ENCODE measurements at regions not wholly inside any gene's neighbourhood (a gene's known extent, or its start where the extent isn't known, plus 50 kb on each side); places are given as distances from the start of the nearest gene placed in this dataset.

- DNase-seq (ENCODE audit: low spot score), result no peak
Measured at GRCh38 chr2:88283886-88284592, 113.9 kb downstream of the THNSL2 start.

GRCh38 chr2:88281302-88282217 is 111.4 kb downstream of the THNSL2 start:
- no peak for DNase-seq (ENCODE audit: low spot score)

- peak; percentile 10 for DNase-seq (ENCODE audit: low spot score)
Measured at GRCh38 chr2:88269836-88270235, 99.7 kb downstream of the THNSL2 start.

- DNase-seq (ENCODE audit: low spot score), result peak; percentile 16
Measured at GRCh38 chr2:88265352-88266303, 95.5 kb downstream of the THNSL2 start.

- DNase-seq (ENCODE audit: low spot score), result no peak
Measured at GRCh38 chr2:88263861-88264260, 93.7 kb downstream of the THNSL2 start.

GRCh38 chr2:88261725-88262124 is 91.6 kb downstream of the THNSL2 start:
- DNase-seq (ENCODE audit: low spot score), result no peak

GRCh38 chr2:88258208-88258607 is 88.1 kb downstream of the THNSL2 start:
- DNase-seq (ENCODE audit: low spot score), result no peak

GRCh38 chr2:88254437-88255091 is 84.4 kb downstream of the THNSL2 start:
- no peak for DNase-seq (ENCODE audit: low spot score)

GRCh38 chr2:88253997-88254396 is 83.9 kb downstream of the THNSL2 start:
- DNase-seq (ENCODE audit: low spot score), result no peak

- DNase-seq (ENCODE audit: low spot score), result no peak
Measured at GRCh38 chr2:88253375-88253774, 83.2 kb downstream of the THNSL2 start.

- no peak for DNase-seq (ENCODE audit: low spot score)
Measured at GRCh38 chr2:88252646-88253045, 82.5 kb downstream of the THNSL2 start.

GRCh38 chr2:88252111-88252510 is 82.0 kb downstream of the THNSL2 start:
- no peak for DNase-seq (ENCODE audit: low spot score)

- DNase-seq (ENCODE audit: low spot score), result no peak
Measured at GRCh38 chr2:88250404-88250803, 80.3 kb downstream of the THNSL2 start.

GRCh38 chr2:88248280-88248828 is 78.2 kb downstream of the THNSL2 start:
- DNase-seq (ENCODE audit: low spot score), result no peak

GRCh38 chr2:88247531-88247930 is 77.4 kb downstream of the THNSL2 start:
- peak; percentile 8 for DNase-seq (ENCODE audit: low spot score)

GRCh38 chr2:88245109-88245508 is 75.0 kb downstream of the THNSL2 start:
- DNase-seq (ENCODE audit: low spot score), result no peak

- DNase-seq (ENCODE audit: low spot score), result peak; percentile 35
Measured at GRCh38 chr2:88239781-88240180, 69.6 kb downstream of the THNSL2 start.

- no peak for DNase-seq (ENCODE audit: low spot score)
Measured at GRCh38 chr2:88236666-88237065, 66.5 kb downstream of the THNSL2 start.
